ENCODE measurements at regions not wholly inside any gene's neighbourhood (a gene's known extent, or its start where the extent isn't known, plus 50 kb on each side); places are given as distances from the start of the nearest gene placed in this dataset.
"Not testable (repeated sequence)": the region's sequence is repeated elsewhere in the genome, so short reads cannot be mapped to it uniquely, and the experiment has no call there.

- ChIA-PET CTCF (ENCODE audit: low intra/inter-chr PET ratio, low total read pairs) (no interaction called here), POLR2A (no interaction called here)
- Histone ChIP-seq H4K20me1 (ENCODE audit: insufficient read depth, low read length) (no peaks in the 10 kb centered on the region), H3K4me3 (replicated peaks in 1 of 3; ENCODE audit: insufficient read depth in 1 of 3, low read depth in 2 of 3, low read length in 3 of 3) (no peak overlapping the region), H3K9me3 (ENCODE audit: low read length) (no peaks in the 10 kb centered on the region), H3K36me3 (replicated peaks in 1 of 2; ENCODE audit: control insufficient read depth in 1 of 2, insufficient read depth in 2 of 2, low read length in 2 of 2) (no peaks in the 10 kb centered on the region), H3K27ac (ENCODE audit: extremely low read length, insufficient read depth, low read length) (no peak overlapping the region), H3K27me3 (ENCODE audit: control insufficient read depth in 1 of 2, insufficient read depth in 2 of 2, low read length in 2 of 2) (no peaks in the 10 kb centered on the region), H3K9ac (ENCODE audit: insufficient read depth, low read depth, low read length) (no peak overlapping the region), H3K4me1 (ENCODE audit: insufficient read depth, low read length) (peaks cover 18% of the 10 kb centered on the region; the same call in 1 of the 2 replicates), H2AFZ (ENCODE audit: low read length) (no peak overlapping the region), H3K79me2 (ENCODE audit: insufficient read depth, low read length) (no peaks in the 10 kb centered on the region), H3K4me2 (ENCODE audit: low read depth, low read length) (no peak overlapping the region)
- in situ Hi-C loops (cut with HindIII; ENCODE audit: extremely low pct_ligation_motif_present, low pct_unique_long_range_greater_than_20kb), result no loop called here
- FAIRE-seq (no peak), DNase-seq (ENCODE audit: low spot score) (no peak), ATAC-seq (no peak)
- no TSS peak for BruUV-seq (replicated peaks)
- TF ChIP-seq, protein P1, sequence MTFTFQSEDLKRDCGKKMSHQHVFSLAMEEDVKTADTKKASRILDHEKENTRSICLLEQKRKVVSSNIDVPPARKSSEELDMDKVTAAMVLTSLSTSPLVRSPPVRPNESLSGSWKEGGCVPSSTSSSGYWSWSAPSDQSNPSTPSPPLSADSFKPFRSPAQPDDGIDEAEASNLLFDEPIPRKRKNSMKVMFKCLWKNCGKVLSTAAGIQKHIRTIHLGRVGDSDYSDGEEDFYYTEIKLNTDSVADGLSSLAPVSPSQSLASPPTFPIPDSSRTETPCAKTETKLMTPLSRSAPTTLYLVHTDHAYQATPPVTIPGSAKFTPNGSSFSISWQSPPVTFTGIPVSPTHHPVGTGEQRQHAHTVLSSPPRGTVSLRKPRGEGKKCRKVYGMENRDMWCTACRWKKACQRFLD (CRISPR knock-in tag; IDR thresholded peaks at IDR 0.05; ENCODE audit: borderline replicate concordance), result no peak
- intact Hi-C loops (cut with micrococcal nuclease; ENCODE audit: unreplicated experiment), result no loop called here
- 46% methylated on average over 2 of the region's 2 CpGs for WGBS (ENCODE audit: low lambda C conversion rate)
Measured at GRCh38 chr1:101124405-101124804, 98.8 kb upstream of the DPH5 start.

- H3K9me3 ChIP-seq (ENCODE audit: low read length); H3K79me2 ChIP-seq (ENCODE audit: insufficient read depth, low read length); DNase-seq (ENCODE audit: low spot score); in situ Hi-C loops (cut with HindIII; ENCODE audit: extremely low pct_ligation_motif_present, low pct_unique_long_range_greater_than_20kb); H3K27me3 ChIP-seq (ENCODE audit: control insufficient read depth in 1 of 2, insufficient read depth in 2 of 2, low read length in 2 of 2); H3K4me2 ChIP-seq (ENCODE audit: low read depth, low read length); intact Hi-C loops (cut with micrococcal nuclease; ENCODE audit: unreplicated experiment); H4K20me1 ChIP-seq (ENCODE audit: insufficient read depth, low read length); H3K4me3 ChIP-seq (replicated peaks in 1 of 3; ENCODE audit: insufficient read depth in 1 of 3, low read depth in 2 of 3, low read length in 3 of 3); H3K9ac ChIP-seq (ENCODE audit: insufficient read depth, low read depth, low read length); ATAC-seq; FAIRE-seq; BruUV-seq (replicated peaks); POLR2A ChIA-PET; H3K27ac ChIP-seq (ENCODE audit: extremely low read length, insufficient read depth, low read length); H3K36me3 ChIP-seq (replicated peaks in 1 of 2; ENCODE audit: control insufficient read depth in 1 of 2, insufficient read depth in 2 of 2, low read length in 2 of 2); CTCF ChIA-PET (ENCODE audit: low intra/inter-chr PET ratio, low total read pairs); H2AFZ ChIP-seq (ENCODE audit: low read length): not testable (repeated sequence)
- WGBS (ENCODE audit: low lambda C conversion rate), result 41% methylated on average over 4 of the region's 4 CpGs
- peaks cover 16% of the 10 kb centered on the region; the same call in 1 of the 2 replicates for H3K4me1 ChIP-seq (ENCODE audit: insufficient read depth, low read length)
Measured at GRCh38 chr1:101123904-101124303, 98.3 kb upstream of the DPH5 start.

Data from HepG2 (cell line).